B cell (primary cell): ENCODE measurements at regions not wholly inside any gene's neighbourhood (a gene's known extent, or its start where the extent isn't known, plus 50 kb on each side); places are given as distances from the start of the nearest gene placed in this dataset.

Source experiments
- EZH2 ChIP-seq: IDR thresholded peaks from 2 replicates; pipeline ENCODE4 v1.6.1; 2012; ENCODE audit warnings: borderline replicate concordance, low read depth, mild to moderate bottlenecking, moderate library complexity, low read length; ENCODE audit not compliant: insufficient read depth, poor library complexity, severe bottlenecking
- TF ChIP-seq, protein P1 (sequence below): fragments of 200-600 bp; IDR thresholded peaks from one replicate; pipeline ENCODE4 v1.8.0; 2022; ENCODE audit warnings: antibody characterized with exemption, mild to moderate bottlenecking

DNA sequence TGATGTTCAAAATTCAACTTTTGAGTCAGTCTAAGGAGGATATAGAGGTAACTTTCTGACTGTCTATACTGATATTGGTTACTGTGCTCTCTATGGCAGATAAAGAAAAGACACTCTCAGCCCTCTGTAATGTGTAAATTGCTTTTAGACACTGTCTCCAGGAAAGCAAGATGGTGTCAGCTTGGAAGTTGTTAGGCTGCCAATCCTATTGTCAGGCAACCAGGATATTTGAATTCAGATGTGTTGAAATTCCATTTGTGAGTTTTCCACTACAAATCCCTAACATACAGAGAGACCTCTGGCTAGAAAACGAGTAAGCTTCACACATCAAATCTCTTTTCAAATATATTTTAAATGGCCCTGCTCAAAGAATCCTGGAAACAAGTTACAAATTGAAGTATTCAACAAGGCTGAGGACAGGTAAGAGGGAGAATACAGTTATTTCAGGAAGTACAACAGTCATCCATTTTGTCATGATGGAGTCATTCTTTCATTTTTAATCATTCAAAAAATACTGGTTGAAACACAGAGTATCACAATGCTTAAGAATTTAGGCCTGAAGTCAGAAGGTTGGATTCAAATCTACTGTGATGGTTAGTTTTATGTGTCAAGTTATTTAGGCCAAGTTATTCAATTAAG lies 312.0 kb downstream of the OLFM4 start:
- TF ChIP-seq, protein P1, sequence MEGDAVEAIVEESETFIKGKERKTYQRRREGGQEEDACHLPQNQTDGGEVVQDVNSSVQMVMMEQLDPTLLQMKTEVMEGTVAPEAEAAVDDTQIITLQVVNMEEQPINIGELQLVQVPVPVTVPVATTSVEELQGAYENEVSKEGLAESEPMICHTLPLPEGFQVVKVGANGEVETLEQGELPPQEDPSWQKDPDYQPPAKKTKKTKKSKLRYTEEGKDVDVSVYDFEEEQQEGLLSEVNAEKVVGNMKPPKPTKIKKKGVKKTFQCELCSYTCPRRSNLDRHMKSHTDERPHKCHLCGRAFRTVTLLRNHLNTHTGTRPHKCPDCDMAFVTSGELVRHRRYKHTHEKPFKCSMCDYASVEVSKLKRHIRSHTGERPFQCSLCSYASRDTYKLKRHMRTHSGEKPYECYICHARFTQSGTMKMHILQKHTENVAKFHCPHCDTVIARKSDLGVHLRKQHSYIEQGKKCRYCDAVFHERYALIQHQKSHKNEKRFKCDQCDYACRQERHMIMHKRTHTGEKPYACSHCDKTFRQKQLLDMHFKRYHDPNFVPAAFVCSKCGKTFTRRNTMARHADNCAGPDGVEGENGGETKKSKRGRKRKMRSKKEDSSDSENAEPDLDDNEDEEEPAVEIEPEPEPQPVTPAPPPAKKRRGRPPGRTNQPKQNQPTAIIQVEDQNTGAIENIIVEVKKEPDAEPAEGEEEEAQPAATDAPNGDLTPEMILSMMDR, result no peak
- no peak for TF ChIP-seq EZH2
